GM20000 (cell line): ENCODE measurements at regions not wholly inside any gene's neighbourhood (a gene's known extent, or its start where the extent isn't known, plus 50 kb on each side); places are given as distances from the start of the nearest gene placed in this dataset.
"Not testable (repeated sequence)": the region's sequence is repeated elsewhere in the genome, so short reads cannot be mapped to it uniquely, and the experiment has no call there.

Source experiments
- DNase-seq: peaks from one replicate; pipeline ENCODE4 v3.0.0; 2012; ENCODE audit warnings: low spot score
- CTCF ChIP-seq: IDR thresholded peaks from 2 replicates; pipeline ENCODE4 v1.5.1; 2012; ENCODE audit warnings: mild to moderate bottlenecking, control low read depth; ENCODE audit errors: extremely low read depth, missing control alignments

- TF ChIP-seq CTCF, result no peak
- no peak for DNase-seq
Observed at GRCh38 chr15:81724536-81724935, 321.3 kb downstream of the MEX3B start.

GRCh38 chr15:81723701-81724100 lies 322.1 kb downstream of the MEX3B start:
- no peak for DNase-seq

GRCh38 chr15:81723113-81723651 lies 322.6 kb downstream of the MEX3B start:
- no peak for TF ChIP-seq CTCF
- no peak for DNase-seq

More at GRCh38 chr15:81723701-81724100, 322.1 kb downstream of the MEX3B start:
- TF ChIP-seq CTCF, result no peak

GRCh38 chr15:81716468-81716867 lies 329.4 kb downstream of the MEX3B start:
- not testable (repeated sequence) for DNase-seq

GRCh38 chr15:81710328-81710727 lies 335.5 kb downstream of the MEX3B start:
- DNase-seq, result no peak
- TF ChIP-seq CTCF, result no peak

GRCh38 chr15:81706816-81707346 lies 332.9 kb upstream of the TMC3 start:
- DNase-seq, result not testable (repeated sequence)

GRCh38 chr15:81705727-81706126 lies 331.7 kb upstream of the TMC3 start:
- DNase-seq, result not testable (repeated sequence)

GRCh38 chr15:81686021-81686420 lies 312.0 kb upstream of the TMC3 start:
- DNase-seq, result no peak
- TF ChIP-seq CTCF, result no peak

GRCh38 chr15:81685237-81685636 lies 311.2 kb upstream of the TMC3 start:
- DNase-seq, result no peak
- TF ChIP-seq CTCF, result no peak
